DMS53 treated with DMSO at 0.1 percent for 48 hours (cell line): ENCODE measurements at regions not wholly inside any gene's neighbourhood (a gene's known extent, or its start where the extent isn't known, plus 50 kb on each side); places are given as distances from the start of the nearest gene placed in this dataset.

Experiments used
- DNase-seq: peaks from one replicate; lab custom pipeline; 2025; ENCODE audit not compliant: unreplicated experiment; lab: John Stamatoyannopoulos, UW

- no peak for DNase-seq
Measured at GRCh38 chr4:108370291-108371141, 201.8 kb upstream of the LEF1 start.

GRCh38 chr4:108369035-108369655, 200.4 kb upstream of the LEF1 start:
- DNase-seq, result no peak

GRCh38 chr4:108367751-108368150, 199.0 kb upstream of the LEF1 start:
- no peak for DNase-seq

GRCh38 chr4:108366716-108367115, 198.0 kb upstream of the LEF1 start:
- DNase-seq, result no peak

GRCh38 chr4:108365551-108365950, 196.8 kb upstream of the LEF1 start:
- no peak for DNase-seq

- DNase-seq, result no peak
Measured at GRCh38 chr4:108361886-108362285, 193.2 kb upstream of the LEF1 start.

GRCh38 chr4:108361446-108361820, 192.7 kb upstream of the LEF1 start:
- DNase-seq, result no peak

GRCh38 chr4:108360754-108361445, 192.2 kb upstream of the LEF1 start:
- no peak for DNase-seq

- DNase-seq, result no peak
Measured at GRCh38 chr4:108359986-108360681, 191.4 kb upstream of the LEF1 start.

- no peak for DNase-seq
Measured at GRCh38 chr4:108359130-108359985, 190.6 kb upstream of the LEF1 start.

GRCh38 chr4:108355902-108356535, 187.3 kb upstream of the LEF1 start:
- DNase-seq, result no peak

GRCh38 chr4:108355186-108355901, 186.6 kb upstream of the LEF1 start:
- DNase-seq, result no peak

- DNase-seq, result no peak
Measured at GRCh38 chr4:108352664-108353308, 184.1 kb upstream of the LEF1 start.

- no peak for DNase-seq
Measured at GRCh38 chr4:108351791-108352190, 183.1 kb upstream of the LEF1 start.

- DNase-seq, result no peak
Measured at GRCh38 chr4:108350332-108350731, 181.6 kb upstream of the LEF1 start.

GRCh38 chr4:108346818-108347210, 178.1 kb upstream of the LEF1 start:
- no peak for DNase-seq

- DNase-seq, result no peak
Measured at GRCh38 chr4:108345862-108346817, 177.4 kb upstream of the LEF1 start.
